T1000 (cell line): ENCODE measurements at regions not wholly inside any gene's neighbourhood (a gene's known extent, or its start where the extent isn't known, plus 50 kb on each side); places are given as distances from the start of the nearest gene placed in this dataset.
"Not testable (repeated sequence)": the region's sequence is repeated elsewhere in the genome, so short reads cannot be mapped to it uniquely, and the experiment has no call there.

Experiments
- DNase-seq: peaks from one replicate; lab custom pipeline; 2025; ENCODE audit warnings: mixed read lengths; lab: John Stamatoyannopoulos, UW

- no peak for DNase-seq
Measured at GRCh38 chr5:131107128-131107527, 57.9 kb downstream of the HINT1 start.

- DNase-seq: no peak
Measured at GRCh38 chr5:131104169-131104808, 60.8 kb downstream of the HINT1 start.

- no peak for DNase-seq
Measured at GRCh38 chr5:131096774-131097710, 68.0 kb downstream of the HINT1 start.

- not testable (repeated sequence) for DNase-seq
Measured at GRCh38 chr5:131095561-131095960, 69.5 kb downstream of the HINT1 start.

GRCh38 chr5:131084436-131084835, 80.6 kb downstream of the HINT1 start:
- no peak for DNase-seq

- no peak for DNase-seq
Measured at GRCh38 chr5:131081913-131082488, 83.1 kb downstream of the HINT1 start.

GRCh38 chr5:131081374-131081773, 83.7 kb downstream of the HINT1 start:
- DNase-seq: no peak

GRCh38 chr5:131079232-131079631, 85.8 kb downstream of the HINT1 start:
- DNase-seq: no peak

GRCh38 chr5:131068893-131069643, 96.0 kb downstream of the HINT1 start:
- DNase-seq: no peak

GRCh38 chr5:131068076-131068475, 97.0 kb downstream of the HINT1 start:
- DNase-seq: no peak

- DNase-seq: no peak
Measured at GRCh38 chr5:131067636-131068035, 97.4 kb downstream of the HINT1 start.

- DNase-seq: no peak
Measured at GRCh38 chr5:131064669-131065371, 100.2 kb downstream of the HINT1 start.

GRCh38 chr5:131042021-131042789, 122.9 kb downstream of the HINT1 start:
- no peak for DNase-seq

- no peak for DNase-seq
Measured at GRCh38 chr5:131023498-131023865, 141.6 kb downstream of the HINT1 start.

GRCh38 chr5:131022811-131023497, 142.1 kb downstream of the HINT1 start:
- no peak for DNase-seq

- DNase-seq: no peak
Measured at GRCh38 chr5:131021646-131022045, 143.4 kb downstream of the HINT1 start.

- no peak for DNase-seq
Measured at GRCh38 chr5:131019601-131020315, 145.3 kb downstream of the HINT1 start.

GRCh38 chr5:131019111-131019510, 145.9 kb downstream of the HINT1 start:
- no peak for DNase-seq

- DNase-seq: no peak
Measured at GRCh38 chr5:131008329-131008728, 156.7 kb downstream of the HINT1 start.
